ENCODE measurements at regions not wholly inside any gene's neighbourhood (a gene's known extent, or its start where the extent isn't known, plus 50 kb on each side); places are given as distances from the start of the nearest gene placed in this dataset.

DNA sequence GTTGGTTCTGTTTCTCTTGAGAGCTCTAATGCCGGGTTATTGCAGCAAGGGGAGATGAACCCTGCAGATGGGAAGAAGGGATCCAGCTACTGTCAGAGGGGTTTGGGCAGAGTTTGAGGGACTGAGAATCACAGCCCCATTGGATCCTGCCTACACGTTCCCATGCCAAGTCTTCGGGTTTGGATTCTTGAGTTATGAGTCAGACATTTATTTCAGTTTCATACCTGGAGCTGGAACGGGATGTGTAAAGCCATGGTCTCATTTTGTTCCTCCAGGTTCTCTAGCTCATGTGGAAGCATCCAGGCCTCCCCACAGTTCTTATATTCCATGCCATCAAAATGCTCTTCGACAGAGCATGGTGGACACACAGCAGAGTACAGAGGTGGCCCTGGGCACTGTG lies 275.4 kb upstream of the IRX4 start:
- TF ChIP-seq, protein P1, sequence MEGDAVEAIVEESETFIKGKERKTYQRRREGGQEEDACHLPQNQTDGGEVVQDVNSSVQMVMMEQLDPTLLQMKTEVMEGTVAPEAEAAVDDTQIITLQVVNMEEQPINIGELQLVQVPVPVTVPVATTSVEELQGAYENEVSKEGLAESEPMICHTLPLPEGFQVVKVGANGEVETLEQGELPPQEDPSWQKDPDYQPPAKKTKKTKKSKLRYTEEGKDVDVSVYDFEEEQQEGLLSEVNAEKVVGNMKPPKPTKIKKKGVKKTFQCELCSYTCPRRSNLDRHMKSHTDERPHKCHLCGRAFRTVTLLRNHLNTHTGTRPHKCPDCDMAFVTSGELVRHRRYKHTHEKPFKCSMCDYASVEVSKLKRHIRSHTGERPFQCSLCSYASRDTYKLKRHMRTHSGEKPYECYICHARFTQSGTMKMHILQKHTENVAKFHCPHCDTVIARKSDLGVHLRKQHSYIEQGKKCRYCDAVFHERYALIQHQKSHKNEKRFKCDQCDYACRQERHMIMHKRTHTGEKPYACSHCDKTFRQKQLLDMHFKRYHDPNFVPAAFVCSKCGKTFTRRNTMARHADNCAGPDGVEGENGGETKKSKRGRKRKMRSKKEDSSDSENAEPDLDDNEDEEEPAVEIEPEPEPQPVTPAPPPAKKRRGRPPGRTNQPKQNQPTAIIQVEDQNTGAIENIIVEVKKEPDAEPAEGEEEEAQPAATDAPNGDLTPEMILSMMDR (IDR thresholded peaks at IDR 0.05), result no peak
- no peak for TF ChIP-seq POLR2A (IDR thresholded peaks at IDR 0.05)

Data from body of pancreas (tissue), 4 donors.